ENCODE measurements at regions not wholly inside any gene's neighbourhood (a gene's known extent, or its start where the extent isn't known, plus 50 kb on each side); places are given as distances from the start of the nearest gene placed in this dataset.
A peak's percentile ranks its signal among the peaks of the same experiment; 100 is the strongest.

GRCh38 chr12:116453631-116454030 is 105.5 kb upstream of the MAP1LC3B2 start:
- peaks cover 9 to 27% (median 18%) of the 10 kb centered on the region in 4 donors for H3K4me1 ChIP-seq
- 93 to 94% methylated on average over 2 to 6 of the region's 6 CpGs for WGBS, 2 donors (ENCODE audit: low coverage in 1 of 2)
- no peak overlapping the region for H3K27ac ChIP-seq
- no peak for TF ChIP-seq EP300 (IDR thresholded peaks at IDR 0.05; ENCODE audit: low read depth)
- TF ChIP-seq POLR2AphosphoS5 (IDR thresholded peaks at IDR 0.05), result no peak
- TF ChIP-seq, protein P1, sequence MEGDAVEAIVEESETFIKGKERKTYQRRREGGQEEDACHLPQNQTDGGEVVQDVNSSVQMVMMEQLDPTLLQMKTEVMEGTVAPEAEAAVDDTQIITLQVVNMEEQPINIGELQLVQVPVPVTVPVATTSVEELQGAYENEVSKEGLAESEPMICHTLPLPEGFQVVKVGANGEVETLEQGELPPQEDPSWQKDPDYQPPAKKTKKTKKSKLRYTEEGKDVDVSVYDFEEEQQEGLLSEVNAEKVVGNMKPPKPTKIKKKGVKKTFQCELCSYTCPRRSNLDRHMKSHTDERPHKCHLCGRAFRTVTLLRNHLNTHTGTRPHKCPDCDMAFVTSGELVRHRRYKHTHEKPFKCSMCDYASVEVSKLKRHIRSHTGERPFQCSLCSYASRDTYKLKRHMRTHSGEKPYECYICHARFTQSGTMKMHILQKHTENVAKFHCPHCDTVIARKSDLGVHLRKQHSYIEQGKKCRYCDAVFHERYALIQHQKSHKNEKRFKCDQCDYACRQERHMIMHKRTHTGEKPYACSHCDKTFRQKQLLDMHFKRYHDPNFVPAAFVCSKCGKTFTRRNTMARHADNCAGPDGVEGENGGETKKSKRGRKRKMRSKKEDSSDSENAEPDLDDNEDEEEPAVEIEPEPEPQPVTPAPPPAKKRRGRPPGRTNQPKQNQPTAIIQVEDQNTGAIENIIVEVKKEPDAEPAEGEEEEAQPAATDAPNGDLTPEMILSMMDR (IDR thresholded peaks at IDR 0.05), result no peak
- TF ChIP-seq POLR2A (IDR thresholded peaks at IDR 0.05), result no peak
- no peaks in the 10 kb centered on the region for H3K27me3 ChIP-seq
- in situ Hi-C loops (cut with MboI; ENCODE audit: low pct_ligation_motif_present in 1 of 4, low pct_unique_long_range_greater_than_20kb in 1 of 4, low sequenced_read_pairs in 3 of 4) (no loop called here), intact Hi-C loops (cut with DNase I; ENCODE audit: low total_unique reads) (loop anchor here (10.0 kb wide), 1 partner anchor 131 kb away; no protein-coding TSS in a partner anchor)
- no peak for DNase-seq
- no peaks in the 10 kb centered on the region for H3K9me3 ChIP-seq
- H3K36me3 ChIP-seq, result no peaks in the 10 kb centered on the region
- no peak overlapping the region for H3K4me3 ChIP-seq

- Histone ChIP-seq H3K27ac (no peak overlapping the region), H3K4me1 (peaks cover 9 to 27% (median 18%) of the 10 kb centered on the region in 4 donors), H3K36me3 (no peaks in the 10 kb centered on the region), H3K27me3 (no peaks in the 10 kb centered on the region), H3K9me3 (no peaks in the 10 kb centered on the region), H3K4me3 (no peak overlapping the region)
- in situ Hi-C loops (cut with MboI; ENCODE audit: low pct_ligation_motif_present in 1 of 4, low pct_unique_long_range_greater_than_20kb in 1 of 4, low sequenced_read_pairs in 3 of 4) (no loop called here), intact Hi-C loops (cut with DNase I; ENCODE audit: low total_unique reads) (loop anchor here (10.0 kb wide), 1 partner anchor 131 kb away; no protein-coding TSS in a partner anchor)
- TF ChIP-seq EP300 (IDR thresholded peaks at IDR 0.05; ENCODE audit: low read depth), result no peak
- no peak for TF ChIP-seq POLR2AphosphoS5 (IDR thresholded peaks at IDR 0.05)
- TF ChIP-seq, protein P1 (IDR thresholded peaks at IDR 0.05), result no peak
- TF ChIP-seq POLR2A (IDR thresholded peaks at IDR 0.05), result no peak
- WGBS, 2 donors (ENCODE audit: low coverage in 1 of 2), result 81 to 84% methylated on average over 6 of the region's 6 CpGs
- DNase-seq, result no peak
Measured at GRCh38 chr12:116454076-116454475, 105.1 kb upstream of the MAP1LC3B2 start.

DNA sequence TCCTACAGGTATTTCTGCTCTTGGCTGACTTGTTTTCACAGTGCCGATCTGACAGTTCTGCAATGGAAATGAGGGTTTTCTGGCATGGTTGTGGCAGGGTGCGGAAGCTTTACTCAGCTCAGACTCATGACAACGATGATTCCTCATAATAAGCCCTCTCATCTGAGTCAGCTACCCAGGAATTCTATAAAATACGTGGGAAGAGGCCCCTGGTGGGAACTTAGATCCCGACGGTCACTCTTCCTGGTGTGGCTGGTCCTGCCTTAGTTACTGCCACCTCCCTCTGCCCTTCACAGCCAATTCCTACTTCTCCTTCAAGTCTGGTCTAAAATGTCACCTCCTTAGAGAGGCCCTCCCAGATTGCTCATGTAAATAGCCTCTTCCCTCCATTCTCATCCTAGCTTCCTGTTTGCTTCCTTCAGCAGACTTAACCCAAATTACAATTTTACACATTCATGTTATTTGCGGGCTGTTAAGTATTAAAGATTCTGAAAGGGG is 104.2 kb upstream of the MAP1LC3B2 start:
- no peak overlapping the region for H3K4me3 ChIP-seq
- 43 to 51% methylated on average over 5 to 7 of the region's 7 CpGs for WGBS, 2 donors (ENCODE audit: low coverage in 1 of 2)
- DNase-seq, result no peak
- no peaks in the 10 kb centered on the region for H3K9me3 ChIP-seq
- no peak for TF ChIP-seq EP300 (IDR thresholded peaks at IDR 0.05; ENCODE audit: low read depth)
- TF ChIP-seq POLR2A (IDR thresholded peaks at IDR 0.05), result no peak
- TF ChIP-seq, protein P1 (IDR thresholded peaks at IDR 0.05), result no peak
- TF ChIP-seq POLR2AphosphoS5 (IDR thresholded peaks at IDR 0.05), result no peak
- no peaks in the 10 kb centered on the region for H3K36me3 ChIP-seq
- peak overlapping the region; percentile 73 to 86 (median 84) for H3K27ac ChIP-seq
- peaks cover 9 to 27% (median 20%) of the 10 kb centered on the region in 4 donors for H3K4me1 ChIP-seq
- H3K27me3 ChIP-seq, result no peaks in the 10 kb centered on the region
- intact Hi-C loops (cut with DNase I; ENCODE audit: low total_unique reads), result loop anchor here (5.0 to 10.0 kb wide), 3 partner anchors 72 to 133 kb away; no protein-coding TSS in a partner anchor
- in situ Hi-C loops (cut with MboI; ENCODE audit: low pct_ligation_motif_present in 1 of 4, low pct_unique_long_range_greater_than_20kb in 1 of 4, low sequenced_read_pairs in 3 of 4), result no loop called here

DNA sequence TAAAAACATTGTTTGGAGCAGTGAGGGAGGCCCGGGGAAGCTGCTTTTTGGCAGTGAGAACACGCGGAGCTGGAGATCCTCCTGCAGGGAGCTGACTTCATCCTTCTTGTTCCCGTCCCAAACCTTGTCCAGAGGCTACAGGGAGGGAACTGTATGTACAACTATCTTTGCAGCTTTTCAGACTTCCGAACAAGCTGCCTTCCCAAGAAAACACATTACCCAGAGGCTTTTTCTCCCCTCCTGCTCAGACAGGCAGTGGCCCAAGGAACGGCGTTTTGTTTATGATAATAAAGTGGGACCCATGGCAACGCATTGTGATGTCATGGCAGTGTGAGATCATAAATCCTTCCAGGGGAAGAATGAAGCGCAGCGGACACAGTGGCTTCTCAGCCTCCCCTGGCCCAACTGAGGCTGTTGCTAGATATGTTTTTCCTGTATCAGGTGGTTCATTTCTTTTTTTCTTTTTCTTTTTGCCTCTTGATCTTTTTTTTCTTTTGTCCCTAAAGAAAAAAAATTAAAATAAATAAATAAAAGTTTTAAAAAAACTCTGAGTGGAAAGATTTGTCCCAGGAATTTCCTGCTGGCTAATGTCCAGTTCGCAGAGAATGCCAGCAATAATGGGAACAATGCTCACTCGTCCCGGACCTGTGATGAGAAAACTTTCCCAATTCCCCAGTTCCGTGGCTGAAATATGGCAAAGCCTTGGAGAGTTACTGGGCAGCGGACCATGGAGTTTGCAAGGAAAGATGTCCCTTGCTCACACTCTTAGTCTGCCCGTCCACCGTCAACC is 103.4 kb upstream of the MAP1LC3B2 start:
- intact Hi-C loops (cut with DNase I; ENCODE audit: low total_unique reads), result loop anchor here (5.0 to 10.0 kb wide), 3 partner anchors 72 to 133 kb away; no protein-coding TSS in a partner anchor
- peak overlapping the region; percentile 73 to 86 (median 84) for H3K27ac ChIP-seq
- no peaks in the 10 kb centered on the region for H3K9me3 ChIP-seq
- no peaks in the 10 kb centered on the region for H3K27me3 ChIP-seq
- no peaks in the 10 kb centered on the region for H3K36me3 ChIP-seq
- TF ChIP-seq POLR2A (IDR thresholded peaks at IDR 0.05) (no peak), POLR2AphosphoS5 (IDR thresholded peaks at IDR 0.05) (peak; percentile 76 to 86 (median 80)), EP300 (IDR thresholded peaks at IDR 0.05; ENCODE audit: low read depth) (peak; percentile 85)
- TF ChIP-seq, protein P1 (IDR thresholded peaks at IDR 0.05), result no peak
- DNase-seq, result peak; percentile 79
- peaks cover 9 to 27% (median 22%) of the 10 kb centered on the region in 4 donors for H3K4me1 ChIP-seq
- 28 to 36% methylated on average over 11 to 17 of the region's 17 CpGs for WGBS, 2 donors (ENCODE audit: low coverage in 1 of 2)
- in situ Hi-C loops (cut with MboI; ENCODE audit: low pct_ligation_motif_present in 1 of 4, low pct_unique_long_range_greater_than_20kb in 1 of 4, low sequenced_read_pairs in 3 of 4), result no loop called here
- H3K4me3 ChIP-seq, result no peak overlapping the region
